ENCODE measurements at regions not wholly inside any gene's neighbourhood (a gene's known extent, or its start where the extent isn't known, plus 50 kb on each side); places are given as distances from the start of the nearest gene placed in this dataset.
A peak's percentile ranks its signal among the peaks of the same experiment; 100 is the strongest.

DNA sequence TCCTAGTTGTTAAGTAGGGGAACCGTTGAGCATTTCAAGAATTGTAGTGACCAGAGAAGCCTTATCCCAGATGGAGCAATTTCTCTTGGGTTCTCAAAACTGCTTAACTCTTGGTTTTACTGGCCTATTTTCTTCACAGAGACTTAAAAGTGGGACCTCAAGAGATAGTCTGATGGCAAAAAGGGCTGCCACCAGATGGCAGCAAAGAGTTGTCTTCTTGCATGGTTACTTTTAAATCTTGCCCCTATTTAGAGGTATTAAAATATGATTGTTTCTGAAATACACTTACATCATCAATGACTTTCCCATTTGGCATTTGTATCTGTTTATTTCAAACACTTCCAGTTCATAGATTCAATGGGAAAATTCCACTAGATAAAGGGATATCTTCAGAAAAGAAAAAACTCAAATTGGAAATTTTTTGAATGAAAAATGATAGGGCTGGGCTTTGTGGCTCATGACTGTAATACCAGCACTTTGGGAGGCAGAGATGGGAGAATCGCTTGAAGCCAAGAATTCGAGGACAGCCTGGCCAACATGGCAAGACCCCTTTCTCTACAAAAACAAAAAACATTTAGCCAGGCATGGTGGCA lies 69.9 kb upstream of the CNTN1 start:
- DNase-seq, result peak; percentile 38

DNA sequence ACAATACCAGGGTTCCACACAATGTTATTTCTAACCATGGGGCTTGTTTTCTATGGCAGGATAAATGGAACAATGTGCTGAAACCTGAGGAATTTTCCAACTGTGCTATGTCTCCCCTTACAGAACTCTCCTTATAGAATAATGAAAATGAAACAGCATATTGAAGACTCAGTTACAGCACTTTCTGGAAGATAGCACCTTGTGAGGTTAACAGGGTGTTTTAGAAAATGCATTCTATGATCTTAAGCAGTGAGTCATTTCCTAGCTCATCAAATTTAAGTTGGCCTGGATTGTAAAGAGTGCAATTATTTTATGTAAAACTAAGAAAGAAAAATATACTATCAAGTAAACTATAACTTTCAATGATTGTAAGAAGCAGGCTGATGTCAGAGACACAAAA lies 60.1 kb upstream of the CNTN1 start:
- DNase-seq, result no peak

DNA sequence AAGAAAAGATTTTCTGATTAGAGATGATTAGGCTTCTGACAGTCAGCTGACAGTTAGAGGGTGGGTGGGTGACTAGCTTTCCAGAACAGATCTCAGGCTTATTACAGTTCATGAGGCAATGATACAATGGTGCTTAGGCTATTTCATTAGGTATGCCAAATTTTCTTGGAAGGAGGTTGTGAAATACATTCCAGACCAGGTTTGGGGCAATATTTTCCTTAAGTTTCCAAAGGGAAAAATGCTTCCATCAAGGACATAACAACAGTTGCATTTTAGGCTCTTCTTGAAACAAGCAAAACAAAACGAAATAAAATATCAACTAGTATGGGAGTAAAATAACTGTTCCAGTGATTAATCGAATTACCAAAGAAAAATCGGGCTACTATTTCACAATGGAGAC lies 59.3 kb upstream of the CNTN1 start:
- no peak for DNase-seq

DNA sequence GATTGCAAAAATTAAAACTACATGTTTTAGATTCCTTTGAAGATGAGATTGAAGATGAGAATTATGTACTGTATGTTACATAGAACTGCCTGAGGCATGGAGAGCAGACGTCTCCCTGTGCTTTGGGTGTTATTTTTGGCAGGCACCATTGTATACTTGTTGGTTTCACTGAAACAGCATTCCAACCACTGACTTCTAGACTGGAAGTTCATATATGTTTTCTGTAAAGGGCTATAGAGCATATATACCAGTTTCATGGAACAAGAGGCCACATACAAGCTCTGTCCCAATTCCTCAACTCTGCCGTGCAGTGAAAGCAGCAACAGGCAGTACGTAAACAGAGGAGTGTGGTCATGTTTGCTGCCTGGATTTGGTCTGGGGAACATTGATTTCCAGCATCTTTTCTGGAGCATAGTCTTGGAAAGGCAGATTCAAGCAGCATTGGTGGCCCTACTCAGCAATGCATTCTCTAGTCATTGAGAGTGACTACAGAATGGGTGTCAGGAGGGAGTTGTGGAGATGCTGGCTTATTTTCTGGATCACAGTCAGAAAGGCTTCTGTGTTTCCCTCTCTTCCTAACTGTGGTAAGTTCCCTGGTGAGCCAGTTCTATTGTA lies 57.6 kb upstream of the CNTN1 start:
- DNase-seq, result no peak

DNA sequence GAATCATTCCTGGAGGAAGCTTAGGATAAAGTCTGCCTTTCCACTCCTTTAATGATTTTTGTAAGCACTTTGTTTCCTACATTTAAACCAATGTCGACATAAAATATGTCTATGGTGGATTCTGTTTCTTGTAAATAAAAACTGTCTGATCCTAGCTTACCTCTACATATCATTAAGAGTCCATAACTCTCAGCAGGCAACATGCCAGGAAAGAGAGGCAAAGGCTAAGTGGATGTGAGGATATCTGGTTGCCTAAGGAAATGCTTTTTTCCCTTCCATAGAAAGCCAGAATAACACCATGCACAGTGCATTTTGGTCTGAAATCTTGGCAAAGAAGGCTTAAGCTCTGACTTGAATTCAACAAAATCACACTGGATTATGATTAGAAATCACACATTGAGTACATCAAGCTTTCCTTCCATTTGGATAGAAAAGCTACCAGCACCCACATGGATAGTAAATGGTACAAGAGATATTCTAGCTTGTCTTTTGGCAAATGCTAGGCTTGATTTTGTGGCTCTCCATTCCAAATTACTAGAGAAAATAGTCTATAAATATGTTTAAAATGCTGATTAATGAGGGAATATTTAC lies 57.0 kb upstream of the CNTN1 start:
- no peak for DNase-seq
